Osteocyte (in vitro differentiated cells): ENCODE measurements at regions not wholly inside any gene's neighbourhood (a gene's known extent, or its start where the extent isn't known, plus 50 kb on each side); places are given as distances from the start of the nearest gene placed in this dataset.
"Not testable (repeated sequence)": the region's sequence is repeated elsewhere in the genome, so short reads cannot be mapped to it uniquely, and the experiment has no call there.

Experiments used
- DNase-seq: peaks from one replicate; pipeline ENCODE4 v3.0.0; 2021; ENCODE audit warnings: mixed read lengths; ENCODE audit not compliant: unreplicated experiment; ENCODE audit errors: extremely low spot score
- H3K27ac Mint-ChIP-seq: one replicate; pipeline ENCODE4 v1.8.0; 2021; ENCODE audit warnings: mild to moderate bottlenecking, mixed read lengths; ENCODE audit not compliant: unreplicated experiment
- H3K27me3 Mint-ChIP-seq: one replicate; pipeline ENCODE4 v1.8.0; 2021; ENCODE audit warnings: mixed read lengths; ENCODE audit not compliant: unreplicated experiment
- H3K36me3 Mint-ChIP-seq: one replicate; pipeline ENCODE4 v1.8.0; 2021; ENCODE audit warnings: mixed read lengths; ENCODE audit not compliant: unreplicated experiment
- H3K4me1 Mint-ChIP-seq: one replicate; pipeline ENCODE4 v1.8.0; 2021; ENCODE audit warnings: mixed read lengths; ENCODE audit not compliant: unreplicated experiment
- H3K4me3 Mint-ChIP-seq: one replicate; pipeline ENCODE4 v1.8.0; 2021; ENCODE audit warnings: mild to moderate bottlenecking, moderate library complexity, mixed read lengths; ENCODE audit not compliant: unreplicated experiment
- H3K9me3 Mint-ChIP-seq: one replicate; pipeline ENCODE4 v1.8.0; 2021; ENCODE audit warnings: mixed read lengths; ENCODE audit not compliant: unreplicated experiment
- TF ChIP-seq, protein P1 (sequence below): fragments of 200-600 bp; sonication (generic); IDR thresholded peaks from 2 replicates; pipeline ENCODE4 v1.5.0; 2021; ENCODE audit warnings: antibody characterized with exemption, mild to moderate bottlenecking, moderate library complexity

DNA sequence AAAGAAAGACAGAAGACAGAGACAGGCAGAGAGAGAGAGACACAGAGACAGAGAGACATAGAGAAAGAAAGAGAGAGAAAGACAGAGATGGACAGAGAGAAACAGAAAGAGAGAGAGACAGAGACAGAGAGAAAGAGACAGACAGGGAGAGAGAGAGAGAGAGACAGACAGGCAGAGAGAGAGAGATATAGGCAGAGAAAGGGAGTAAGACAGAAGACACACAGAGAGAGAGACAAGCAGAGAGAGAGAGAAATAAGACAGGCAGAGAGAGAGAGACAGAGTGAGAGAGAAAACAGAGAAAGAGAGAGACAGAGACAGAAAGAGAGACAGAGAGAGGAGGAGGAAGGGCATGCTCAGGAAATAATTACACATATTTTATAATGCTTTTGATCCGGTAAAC lies 758.3 kb upstream of the DEFB115 start:
- no peaks in the 10 kb centered on the region for H3K36me3 Mint-ChIP-seq
- DNase-seq: no peak
- H3K27ac Mint-ChIP-seq: no peak overlapping the region
- TF ChIP-seq, protein P1, sequence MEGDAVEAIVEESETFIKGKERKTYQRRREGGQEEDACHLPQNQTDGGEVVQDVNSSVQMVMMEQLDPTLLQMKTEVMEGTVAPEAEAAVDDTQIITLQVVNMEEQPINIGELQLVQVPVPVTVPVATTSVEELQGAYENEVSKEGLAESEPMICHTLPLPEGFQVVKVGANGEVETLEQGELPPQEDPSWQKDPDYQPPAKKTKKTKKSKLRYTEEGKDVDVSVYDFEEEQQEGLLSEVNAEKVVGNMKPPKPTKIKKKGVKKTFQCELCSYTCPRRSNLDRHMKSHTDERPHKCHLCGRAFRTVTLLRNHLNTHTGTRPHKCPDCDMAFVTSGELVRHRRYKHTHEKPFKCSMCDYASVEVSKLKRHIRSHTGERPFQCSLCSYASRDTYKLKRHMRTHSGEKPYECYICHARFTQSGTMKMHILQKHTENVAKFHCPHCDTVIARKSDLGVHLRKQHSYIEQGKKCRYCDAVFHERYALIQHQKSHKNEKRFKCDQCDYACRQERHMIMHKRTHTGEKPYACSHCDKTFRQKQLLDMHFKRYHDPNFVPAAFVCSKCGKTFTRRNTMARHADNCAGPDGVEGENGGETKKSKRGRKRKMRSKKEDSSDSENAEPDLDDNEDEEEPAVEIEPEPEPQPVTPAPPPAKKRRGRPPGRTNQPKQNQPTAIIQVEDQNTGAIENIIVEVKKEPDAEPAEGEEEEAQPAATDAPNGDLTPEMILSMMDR: no peak
- H3K9me3 Mint-ChIP-seq: peaks cover 17% of the 10 kb centered on the region
- no peak overlapping the region for H3K4me3 Mint-ChIP-seq
- no peaks in the 10 kb centered on the region for H3K4me1 Mint-ChIP-seq
- H3K27me3 Mint-ChIP-seq: no peaks in the 10 kb centered on the region

DNA sequence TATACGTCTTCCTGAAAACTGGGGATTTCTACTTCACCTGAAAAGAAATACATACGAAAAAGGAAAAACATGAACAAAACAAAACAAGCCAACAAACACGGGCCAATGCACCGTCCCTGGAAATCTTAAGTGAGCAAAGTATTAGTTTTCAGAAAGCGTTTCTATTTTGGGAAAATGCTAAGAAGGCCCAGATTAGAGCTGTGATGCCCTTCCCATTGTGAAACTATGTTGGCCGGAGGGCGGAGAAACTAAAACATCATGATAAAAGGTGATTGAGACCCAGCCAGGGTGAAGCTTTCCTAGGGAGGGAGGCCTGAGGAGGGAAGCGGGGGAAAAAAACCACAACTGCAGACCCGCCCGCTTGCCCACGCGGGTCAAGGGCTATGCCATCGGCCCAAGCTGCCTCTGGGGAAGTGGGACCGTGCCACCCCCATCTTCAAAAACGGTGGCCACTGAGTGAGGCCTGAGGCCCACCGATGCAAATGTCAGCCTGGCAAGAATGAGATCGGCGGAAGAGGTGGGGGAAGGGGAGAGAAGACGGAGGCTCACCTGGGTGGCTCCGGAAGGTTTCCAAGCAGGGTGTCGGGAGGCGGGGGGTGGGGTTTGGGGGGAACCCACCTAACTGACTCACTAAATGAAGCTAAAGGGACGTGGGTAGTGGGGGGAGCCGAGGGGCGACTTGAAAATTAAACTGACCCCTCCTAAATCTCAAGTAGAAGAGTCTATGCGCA lies 757.6 kb upstream of the DEFB115 start:
- H3K36me3 Mint-ChIP-seq, H3K27me3 Mint-ChIP-seq, H3K27ac Mint-ChIP-seq, H3K4me3 Mint-ChIP-seq, H3K4me1 Mint-ChIP-seq, DNase-seq: not testable (repeated sequence)
- peaks cover 15% of the 10 kb centered on the region for H3K9me3 Mint-ChIP-seq

DNA sequence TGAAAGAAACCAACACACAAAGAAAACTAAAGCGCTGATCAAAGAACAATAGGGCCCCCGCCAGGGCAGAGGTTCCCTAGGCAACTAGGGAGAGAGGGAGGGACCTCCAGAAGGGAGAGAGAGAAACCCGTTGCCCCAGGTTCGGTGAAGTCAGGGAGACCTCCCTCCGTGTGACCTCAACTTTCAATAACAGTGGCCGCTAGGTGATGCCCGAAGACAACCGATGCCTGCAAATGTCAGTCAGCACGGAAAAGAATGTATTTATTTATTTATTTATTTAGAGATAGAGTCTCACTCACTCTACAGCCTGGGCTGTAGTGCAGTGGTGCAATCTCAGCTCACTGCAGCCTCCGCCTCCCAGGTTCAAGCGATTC lies 757.0 kb upstream of the DEFB115 start:
- not testable (repeated sequence) for DNase-seq, H3K27ac Mint-ChIP-seq, H3K4me1 Mint-ChIP-seq, H3K4me3 Mint-ChIP-seq, H3K9me3 Mint-ChIP-seq, H3K36me3 Mint-ChIP-seq, H3K27me3 Mint-ChIP-seq

DNA sequence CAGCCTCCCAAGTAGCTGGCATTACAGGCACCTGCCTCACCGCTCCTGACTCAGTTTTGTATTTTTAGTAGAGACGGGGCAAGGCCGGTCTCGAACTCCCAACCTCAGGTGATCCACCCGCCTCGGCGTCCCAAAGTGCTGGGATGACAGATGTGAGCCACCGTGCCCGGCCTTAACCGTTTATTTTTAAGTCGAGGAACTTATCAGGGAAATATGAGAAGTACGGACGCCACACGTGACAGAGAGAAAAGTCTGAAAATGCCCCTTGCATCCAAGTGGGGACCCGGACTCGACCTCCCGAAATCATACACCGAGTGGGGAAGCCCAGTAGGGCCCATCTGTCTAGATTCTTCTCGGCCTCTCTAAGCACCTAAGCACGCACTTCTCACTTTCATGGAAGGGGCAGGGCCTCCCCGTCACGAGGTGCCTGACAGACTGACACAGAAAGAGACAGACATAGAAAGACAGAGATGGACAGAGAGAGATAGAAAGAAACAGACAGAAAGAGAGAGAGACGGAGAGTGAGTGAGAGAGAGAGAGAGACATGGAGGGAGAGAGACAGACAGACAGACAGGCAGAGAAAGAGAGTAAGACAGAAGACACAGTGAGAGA lies 756.5 kb upstream of the DEFB115 start:
- H3K27me3 Mint-ChIP-seq: no peaks in the 10 kb centered on the region
- no peaks in the 10 kb centered on the region for H3K36me3 Mint-ChIP-seq
- H3K9me3 Mint-ChIP-seq: peaks cover 9% of the 10 kb centered on the region
- TF ChIP-seq, protein P1: no peak
- no peaks in the 10 kb centered on the region for H3K4me1 Mint-ChIP-seq
- H3K4me3 Mint-ChIP-seq: no peak overlapping the region
- no peak for DNase-seq
- H3K27ac Mint-ChIP-seq: no peak overlapping the region

DNA sequence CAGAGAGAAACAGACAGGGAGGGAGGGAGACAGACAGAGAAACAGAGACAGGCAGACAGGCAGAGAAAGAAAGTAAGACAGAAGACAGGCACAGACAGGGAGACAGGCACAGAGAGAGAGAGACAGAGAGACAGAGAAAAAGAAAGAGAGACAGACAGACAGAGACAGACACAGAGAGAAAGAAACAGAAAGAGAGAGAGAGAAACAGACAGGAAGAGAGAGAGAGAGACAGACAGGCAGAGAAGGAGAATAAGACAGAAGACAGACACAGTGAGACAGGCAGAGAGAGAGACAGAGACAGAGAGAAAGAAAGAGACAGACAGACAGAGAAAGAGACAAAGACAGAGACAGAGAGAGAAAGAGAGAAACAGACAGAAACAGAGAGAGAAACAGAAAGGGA lies 754.8 kb upstream of the DEFB115 start:
- DNase-seq: no peak
- Mint-ChIP-seq H3K4me3 (no peak overlapping the region), H3K27ac (no peak overlapping the region), H3K4me1 (no peaks in the 10 kb centered on the region), H3K27me3 (no peaks in the 10 kb centered on the region), H3K9me3 (peaks cover 9% of the 10 kb centered on the region), H3K36me3 (no peaks in the 10 kb centered on the region)
- TF ChIP-seq, protein P1: no peak

DNA sequence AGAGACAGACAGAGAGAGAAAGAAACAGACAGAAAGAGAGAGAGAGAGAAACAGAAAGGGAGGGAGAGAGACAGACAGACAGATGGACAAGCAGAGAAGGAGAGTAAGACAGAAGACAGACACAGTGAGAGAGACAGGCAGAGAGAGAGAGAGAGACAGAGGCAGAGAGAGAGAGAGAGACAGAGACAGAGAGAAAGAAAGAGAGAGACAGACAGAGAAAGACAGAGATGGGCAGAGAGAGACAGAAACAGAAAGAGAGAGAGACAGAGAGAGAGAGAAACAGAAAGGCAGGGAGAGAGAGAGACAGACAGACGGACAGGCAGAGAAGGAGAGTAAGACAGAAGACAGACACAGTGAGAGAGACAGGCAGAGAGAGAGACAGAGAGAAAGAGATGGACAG lies 754.3 kb upstream of the DEFB115 start:
- not testable (repeated sequence) for H3K27me3 Mint-ChIP-seq, DNase-seq, H3K4me3 Mint-ChIP-seq, H3K4me1 Mint-ChIP-seq, H3K36me3 Mint-ChIP-seq, H3K27ac Mint-ChIP-seq
- H3K9me3 Mint-ChIP-seq: peaks cover 11% of the 10 kb centered on the region
